ENCODE measurements at regions not wholly inside any gene's neighbourhood (a gene's known extent, or its start where the extent isn't known, plus 50 kb on each side); places are given as distances from the start of the nearest gene placed in this dataset.
"Not testable (repeated sequence)": the region's sequence is repeated elsewhere in the genome, so short reads cannot be mapped to it uniquely, and the experiment has no call there.

GRCh38 chr13:22883956-22884355 is 296.8 kb upstream of the SGCG start:
- WGBS, 2 experiments (ENCODE audit: insufficient coverage in 2 of 2), result 59 to 63% methylated on average over 16 to 17 of the region's 17 CpGs
- Histone ChIP-seq H3K27ac (ENCODE audit: low read depth, low read length, severe bottlenecking) (no peak overlapping the region), H3K36me3 (ENCODE audit: control insufficient read depth, insufficient read depth, low read length) (no peaks in the 10 kb centered on the region), H3K9me3 (ENCODE audit: control insufficient read depth, low read length) (peaks cover 4% of the 10 kb centered on the region), H3K4me1 (ENCODE audit: control insufficient read depth, insufficient read depth, low read length, poor library complexity, severe bottlenecking) (no peaks in the 10 kb centered on the region), H3K4me3 (ENCODE audit: extremely low read depth, insufficient read depth, low read length, poor library complexity, severe bottlenecking) (no peak overlapping the region)

- not testable (repeated sequence) for H3K27ac ChIP-seq (ENCODE audit: low read depth, low read length, severe bottlenecking); H3K4me1 ChIP-seq (ENCODE audit: control insufficient read depth, insufficient read depth, low read length, poor library complexity, severe bottlenecking); H3K36me3 ChIP-seq (ENCODE audit: control insufficient read depth, insufficient read depth, low read length); H3K9me3 ChIP-seq (ENCODE audit: control insufficient read depth, low read length); H3K4me3 ChIP-seq (ENCODE audit: extremely low read depth, insufficient read depth, low read length, poor library complexity, severe bottlenecking)
- no CpG with 5 or more reads among the region's 8 CpGs for WGBS, 2 experiments (ENCODE audit: insufficient coverage in 2 of 2)
Observed at GRCh38 chr13:22886061-22886460, 294.7 kb upstream of the SGCG start.

- H3K9me3 ChIP-seq (ENCODE audit: control insufficient read depth, low read length); H3K27ac ChIP-seq (ENCODE audit: low read depth, low read length, severe bottlenecking); H3K36me3 ChIP-seq (ENCODE audit: control insufficient read depth, insufficient read depth, low read length); H3K4me1 ChIP-seq (ENCODE audit: control insufficient read depth, insufficient read depth, low read length, poor library complexity, severe bottlenecking); H3K4me3 ChIP-seq (ENCODE audit: extremely low read depth, insufficient read depth, low read length, poor library complexity, severe bottlenecking): not testable (repeated sequence)
- 91 to 94% methylated on average over 4 to 5 of the region's 5 CpGs for WGBS, 2 experiments (ENCODE audit: insufficient coverage in 2 of 2)
Observed at GRCh38 chr13:22889376-22889775, 291.4 kb upstream of the SGCG start.

GRCh38 chr13:22893204-22893603 is 287.6 kb upstream of the SGCG start:
- no peaks in the 10 kb centered on the region for H3K4me1 ChIP-seq (ENCODE audit: control insufficient read depth, insufficient read depth, low read length, poor library complexity, severe bottlenecking)
- H3K36me3 ChIP-seq (ENCODE audit: control insufficient read depth, insufficient read depth, low read length), result no peaks in the 10 kb centered on the region
- no peak overlapping the region for H3K27ac ChIP-seq (ENCODE audit: low read depth, low read length, severe bottlenecking)
- WGBS, 2 experiments (ENCODE audit: insufficient coverage in 2 of 2), result 83 to 93% methylated on average over 2 of the region's 4 CpGs
- H3K4me3 ChIP-seq (ENCODE audit: extremely low read depth, insufficient read depth, low read length, poor library complexity, severe bottlenecking), result no peak overlapping the region
- H3K9me3 ChIP-seq (ENCODE audit: control insufficient read depth, low read length), result peaks cover 11% of the 10 kb centered on the region

- no peak overlapping the region for H3K4me3 ChIP-seq (ENCODE audit: extremely low read depth, insufficient read depth, low read length, poor library complexity, severe bottlenecking)
- H3K27ac ChIP-seq (ENCODE audit: low read depth, low read length, severe bottlenecking), result no peak overlapping the region
- 100% methylated on average over 1 of the region's 2 CpGs for WGBS, 2 experiments (ENCODE audit: insufficient coverage in 2 of 2)
- peaks cover 11% of the 10 kb centered on the region for H3K9me3 ChIP-seq (ENCODE audit: control insufficient read depth, low read length)
- H3K4me1 ChIP-seq (ENCODE audit: control insufficient read depth, insufficient read depth, low read length, poor library complexity, severe bottlenecking), result no peaks in the 10 kb centered on the region
- H3K36me3 ChIP-seq (ENCODE audit: control insufficient read depth, insufficient read depth, low read length), result no peaks in the 10 kb centered on the region
Observed at GRCh38 chr13:22893777-22894176, 287.0 kb upstream of the SGCG start.

- WGBS, 2 experiments (ENCODE audit: insufficient coverage in 2 of 2), result 91 to 93% methylated on average over 37 to 38 of the region's 39 CpGs
- H3K4me3 ChIP-seq (ENCODE audit: extremely low read depth, insufficient read depth, low read length, poor library complexity, severe bottlenecking), result no peak overlapping the region
- no peak overlapping the region for H3K27ac ChIP-seq (ENCODE audit: low read depth, low read length, severe bottlenecking)
- H3K36me3 ChIP-seq (ENCODE audit: control insufficient read depth, insufficient read depth, low read length), result no peaks in the 10 kb centered on the region
- peaks cover 9% of the 10 kb centered on the region for H3K9me3 ChIP-seq (ENCODE audit: control insufficient read depth, low read length)
- H3K4me1 ChIP-seq (ENCODE audit: control insufficient read depth, insufficient read depth, low read length, poor library complexity, severe bottlenecking), result no peaks in the 10 kb centered on the region
Observed at GRCh38 chr13:22897571-22898314, 283.0 kb upstream of the SGCG start.

GRCh38 chr13:22900416-22900951 is 280.3 kb upstream of the SGCG start:
- H3K9me3 ChIP-seq (ENCODE audit: control insufficient read depth, low read length); H3K4me1 ChIP-seq (ENCODE audit: control insufficient read depth, insufficient read depth, low read length, poor library complexity, severe bottlenecking); H3K4me3 ChIP-seq (ENCODE audit: extremely low read depth, insufficient read depth, low read length, poor library complexity, severe bottlenecking); H3K27ac ChIP-seq (ENCODE audit: low read depth, low read length, severe bottlenecking); H3K36me3 ChIP-seq (ENCODE audit: control insufficient read depth, insufficient read depth, low read length): not testable (repeated sequence)
- 82 to 86% methylated on average over 7 to 16 of the region's 28 CpGs for WGBS, 2 experiments (ENCODE audit: insufficient coverage in 2 of 2)

- H3K4me3 ChIP-seq (ENCODE audit: extremely low read depth, insufficient read depth, low read length, poor library complexity, severe bottlenecking), result no peak overlapping the region
Observed at GRCh38 chr13:22903301-22903700, 277.5 kb upstream of the SGCG start.

GRCh38 chr13:22903925-22904324 is 276.9 kb upstream of the SGCG start:
- Histone ChIP-seq H3K4me3 (ENCODE audit: extremely low read depth, insufficient read depth, low read length, poor library complexity, severe bottlenecking) (no peak overlapping the region), H3K36me3 (ENCODE audit: control insufficient read depth, insufficient read depth, low read length) (no peaks in the 10 kb centered on the region)

More at GRCh38 chr13:22903301-22903700, 277.5 kb upstream of the SGCG start:
- Histone ChIP-seq H3K4me1 (ENCODE audit: control insufficient read depth, insufficient read depth, low read length, poor library complexity, severe bottlenecking) (no peaks in the 10 kb centered on the region), H3K36me3 (ENCODE audit: control insufficient read depth, insufficient read depth, low read length) (no peaks in the 10 kb centered on the region), H3K27ac (ENCODE audit: low read depth, low read length, severe bottlenecking) (no peak overlapping the region), H3K9me3 (ENCODE audit: control insufficient read depth, low read length) (peaks cover 3% of the 10 kb centered on the region)
- WGBS, 2 experiments (ENCODE audit: insufficient coverage in 2 of 2), result 90 to 94% methylated on average over 4 to 6 of the region's 10 CpGs

GRCh38 chr13:22915442-22916082 is 265.2 kb upstream of the SGCG start:
- Histone ChIP-seq H3K9me3 (ENCODE audit: control insufficient read depth, low read length) (no peaks in the 10 kb centered on the region), H3K36me3 (ENCODE audit: control insufficient read depth, insufficient read depth, low read length) (no peaks in the 10 kb centered on the region), H3K4me3 (ENCODE audit: extremely low read depth, insufficient read depth, low read length, poor library complexity, severe bottlenecking) (peak overlapping the region; percentile 60), H3K4me1 (ENCODE audit: control insufficient read depth, insufficient read depth, low read length, poor library complexity, severe bottlenecking) (no peaks in the 10 kb centered on the region), H3K27ac (ENCODE audit: low read depth, low read length, severe bottlenecking) (no peak overlapping the region)
- WGBS, 2 experiments (ENCODE audit: insufficient coverage in 2 of 2), result 3 to 6% methylated on average over 19 to 38 of the region's 58 CpGs

More at GRCh38 chr13:22903925-22904324, 276.9 kb upstream of the SGCG start:
- Histone ChIP-seq H3K4me1 (ENCODE audit: control insufficient read depth, insufficient read depth, low read length, poor library complexity, severe bottlenecking) (no peaks in the 10 kb centered on the region), H3K27ac (ENCODE audit: low read depth, low read length, severe bottlenecking) (no peak overlapping the region), H3K9me3 (ENCODE audit: control insufficient read depth, low read length) (peaks cover 3% of the 10 kb centered on the region)

- H3K27ac ChIP-seq (ENCODE audit: low read depth, low read length, severe bottlenecking); H3K4me1 ChIP-seq (ENCODE audit: control insufficient read depth, insufficient read depth, low read length, poor library complexity, severe bottlenecking); H3K36me3 ChIP-seq (ENCODE audit: control insufficient read depth, insufficient read depth, low read length); H3K9me3 ChIP-seq (ENCODE audit: control insufficient read depth, low read length): not testable (repeated sequence)
- WGBS, 2 experiments (ENCODE audit: insufficient coverage in 2 of 2), result 67 to 79% methylated on average over 1 to 2 of the region's 4 CpGs
- H3K4me3 ChIP-seq (ENCODE audit: extremely low read depth, insufficient read depth, low read length, poor library complexity, severe bottlenecking), result peak overlapping the region; percentile 60
Observed at GRCh38 chr13:22916276-22916675, 264.5 kb upstream of the SGCG start.

All from mesodermal cell (in vitro differentiated cells).